ENCODE measurements at regions not wholly inside any gene's neighbourhood (a gene's known extent, or its start where the extent isn't known, plus 50 kb on each side); places are given as distances from the start of the nearest gene placed in this dataset.

DNA sequence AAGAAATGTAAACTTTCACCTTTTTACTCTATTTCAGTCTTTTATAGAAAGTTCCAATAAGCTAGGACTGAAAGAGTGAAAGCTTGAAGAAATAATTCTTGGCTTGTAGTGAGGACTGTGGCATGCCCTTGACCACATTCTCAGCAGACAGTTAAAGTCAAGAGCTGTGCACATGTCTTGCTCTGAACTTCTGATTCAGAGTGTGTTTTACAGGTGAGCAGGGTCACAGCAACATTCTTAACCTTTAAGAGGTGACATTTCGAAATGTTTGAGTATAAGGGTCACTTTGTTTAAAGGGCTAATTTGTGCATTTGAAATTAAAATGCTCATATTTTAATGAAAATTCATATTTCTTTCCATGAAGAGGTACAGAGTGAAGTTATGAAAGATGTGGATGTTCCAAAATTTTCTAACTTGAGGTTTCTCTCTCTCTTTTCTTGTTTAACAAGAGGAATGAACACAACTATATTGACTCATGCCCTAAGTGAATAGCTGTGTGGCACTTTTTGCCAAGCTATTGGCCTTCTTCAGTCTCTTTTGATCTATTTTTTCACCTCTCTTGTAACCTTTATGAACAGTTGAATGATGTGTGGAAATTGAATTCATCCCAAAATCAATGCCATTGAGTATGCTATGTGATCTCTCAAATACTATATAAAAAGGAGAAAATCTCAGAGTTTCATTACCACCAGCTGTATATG is 918.1 kb downstream of the ADGRL2 start:
- TF ChIP-seq CTCF (IDR thresholded peaks at IDR 0.05; ENCODE audit: low read depth, low read length) = no peak
- no peak for DNase-seq (ENCODE audit: low read depth, low spot score)
- in situ Hi-C loops (cut with HindIII; ENCODE audit: low sequenced_read_pairs) = no loop called here
- H3K4me3 ChIP-seq (ENCODE audit: low read depth, low read length) = no peak overlapping the region

DNA sequence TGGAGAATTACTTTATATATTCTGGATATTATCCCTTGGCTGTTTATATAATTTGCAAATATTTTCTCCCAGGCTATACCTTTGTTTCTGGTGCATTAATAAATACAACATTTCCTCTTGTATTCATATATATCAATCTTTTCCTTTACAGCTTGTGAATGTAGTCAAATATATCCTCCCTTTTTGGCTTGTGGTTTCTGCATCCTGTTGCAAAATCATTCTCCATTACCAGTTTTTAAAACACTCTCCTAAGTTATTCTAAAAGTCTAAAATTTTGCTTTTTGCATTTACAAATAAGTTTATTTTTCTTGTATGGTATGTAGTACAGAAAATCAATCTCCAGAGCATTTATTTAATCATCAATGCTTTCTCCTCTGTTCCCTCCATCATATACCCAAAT is 909.4 kb downstream of the ADGRL2 start:
- no peak overlapping the region for H3K4me3 ChIP-seq (ENCODE audit: low read depth, low read length)
- no peak for DNase-seq (ENCODE audit: low read depth, low spot score)
- no peak for TF ChIP-seq CTCF (IDR thresholded peaks at IDR 0.05; ENCODE audit: low read depth, low read length)
- in situ Hi-C loops (cut with HindIII; ENCODE audit: low sequenced_read_pairs) = no loop called here

- no peak for TF ChIP-seq CTCF (IDR thresholded peaks at IDR 0.05; ENCODE audit: low read depth, low read length)
- in situ Hi-C loops (cut with HindIII; ENCODE audit: low sequenced_read_pairs) = no loop called here
- no peak overlapping the region for H3K4me3 ChIP-seq (ENCODE audit: low read depth, low read length)
- no peak for DNase-seq (ENCODE audit: low read depth, low spot score)
Measured at GRCh38 chr1:82707681-82708080, 906.9 kb downstream of the ADGRL2 start.

DNA sequence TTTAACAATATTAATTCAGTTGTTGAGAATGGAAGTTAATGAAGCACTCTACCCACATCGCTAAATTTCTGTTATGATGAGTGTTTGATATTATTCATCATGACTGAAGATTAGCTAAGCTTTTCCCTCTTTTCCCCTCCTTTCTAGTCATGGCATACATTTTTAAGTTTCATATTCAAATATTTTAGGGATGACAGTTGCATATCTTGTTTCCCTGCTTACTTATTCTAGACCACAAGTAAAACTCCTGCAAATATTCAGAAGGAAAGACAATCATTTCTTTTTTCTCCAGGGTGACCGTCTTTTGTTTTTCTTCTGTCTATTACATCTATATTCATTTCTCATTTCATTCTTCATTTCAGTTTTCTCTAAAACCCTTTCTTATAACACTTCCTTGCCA is 906.0 kb downstream of the ADGRL2 start:
- no peak for TF ChIP-seq CTCF (IDR thresholded peaks at IDR 0.05; ENCODE audit: low read depth, low read length)
- no peak overlapping the region for H3K4me3 ChIP-seq (ENCODE audit: low read depth, low read length)
- DNase-seq (ENCODE audit: low read depth, low spot score) = peak; percentile 20
- in situ Hi-C loops (cut with HindIII; ENCODE audit: low sequenced_read_pairs) = no loop called here

DNA sequence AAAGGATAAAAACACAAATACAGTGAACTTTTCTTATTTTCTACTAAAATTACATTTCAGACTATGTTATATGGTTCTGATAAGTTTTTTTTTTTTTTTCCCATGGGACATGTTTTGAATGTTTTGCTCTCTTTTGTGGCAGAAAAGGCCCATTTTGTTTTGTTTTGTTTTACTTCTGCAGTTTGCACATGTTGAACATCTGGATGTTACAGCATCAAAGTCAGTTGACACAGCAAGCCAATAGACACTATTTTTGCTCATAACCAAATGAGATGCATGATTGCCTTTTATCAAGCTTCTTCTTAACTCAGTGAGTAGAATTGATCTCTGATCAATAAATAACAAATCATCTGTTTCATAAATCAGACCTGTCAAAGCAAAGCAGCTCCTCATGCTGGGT is 904.2 kb downstream of the ADGRL2 start:
- no peak overlapping the region for H3K4me3 ChIP-seq (ENCODE audit: low read depth, low read length)
- no peak for DNase-seq (ENCODE audit: low read depth, low spot score)
- no peak for TF ChIP-seq CTCF (IDR thresholded peaks at IDR 0.05; ENCODE audit: low read depth, low read length)
- in situ Hi-C loops (cut with HindIII; ENCODE audit: low sequenced_read_pairs) = no loop called here

GRCh38 chr1:82704393-82704792 is 903.7 kb downstream of the ADGRL2 start:
- in situ Hi-C loops (cut with HindIII; ENCODE audit: low sequenced_read_pairs) = no loop called here
- no peak overlapping the region for H3K4me3 ChIP-seq (ENCODE audit: low read depth, low read length)
- no peak for TF ChIP-seq CTCF (IDR thresholded peaks at IDR 0.05; ENCODE audit: low read depth, low read length)
- DNase-seq (ENCODE audit: low read depth, low spot score) = no peak

Measured in astrocyte of the spinal cord (primary cell).